Stomach (tissue), 4 donors: ENCODE measurements at regions not wholly inside any gene's neighbourhood (a gene's known extent, or its start where the extent isn't known, plus 50 kb on each side); places are given as distances from the start of the nearest gene placed in this dataset.

ENCODE experiments used
- CTCF ChIP-seq, 7 experiments: fragments of 450-650 bp in 4 of 7; fragments of 200-600 bp in 3 of 7; sonication (generic) in 3 of 7; IDR thresholded peaks; one replicate each; pipeline ENCODE4 v1.5.1; 2016 to 2019; ENCODE audit warnings: antibody characterized with exemption in 7 of 7, control low read depth in 2 of 7, mild to moderate bottlenecking in 1 of 7
- POLR2AphosphoS5 ChIP-seq, 3 donors: sonication (generic); formaldehyde crosslinking; IDR thresholded peaks; one replicate each; pipeline ENCODE4 v1.6.1; 2016; ENCODE audit warnings: antibody characterized with exemption in 3 of 3

- TF ChIP-seq CTCF (IDR thresholded peaks at IDR 0.05): no peak
- TF ChIP-seq POLR2AphosphoS5 (IDR thresholded peaks at IDR 0.05): no peak
Measured at GRCh38 chr12:105840384-105840783, 298.4 kb downstream of the NUAK1 start.
